ENCODE measurements at regions not wholly inside any gene's neighbourhood (a gene's known extent, or its start where the extent isn't known, plus 50 kb on each side); places are given as distances from the start of the nearest gene placed in this dataset.

DNA sequence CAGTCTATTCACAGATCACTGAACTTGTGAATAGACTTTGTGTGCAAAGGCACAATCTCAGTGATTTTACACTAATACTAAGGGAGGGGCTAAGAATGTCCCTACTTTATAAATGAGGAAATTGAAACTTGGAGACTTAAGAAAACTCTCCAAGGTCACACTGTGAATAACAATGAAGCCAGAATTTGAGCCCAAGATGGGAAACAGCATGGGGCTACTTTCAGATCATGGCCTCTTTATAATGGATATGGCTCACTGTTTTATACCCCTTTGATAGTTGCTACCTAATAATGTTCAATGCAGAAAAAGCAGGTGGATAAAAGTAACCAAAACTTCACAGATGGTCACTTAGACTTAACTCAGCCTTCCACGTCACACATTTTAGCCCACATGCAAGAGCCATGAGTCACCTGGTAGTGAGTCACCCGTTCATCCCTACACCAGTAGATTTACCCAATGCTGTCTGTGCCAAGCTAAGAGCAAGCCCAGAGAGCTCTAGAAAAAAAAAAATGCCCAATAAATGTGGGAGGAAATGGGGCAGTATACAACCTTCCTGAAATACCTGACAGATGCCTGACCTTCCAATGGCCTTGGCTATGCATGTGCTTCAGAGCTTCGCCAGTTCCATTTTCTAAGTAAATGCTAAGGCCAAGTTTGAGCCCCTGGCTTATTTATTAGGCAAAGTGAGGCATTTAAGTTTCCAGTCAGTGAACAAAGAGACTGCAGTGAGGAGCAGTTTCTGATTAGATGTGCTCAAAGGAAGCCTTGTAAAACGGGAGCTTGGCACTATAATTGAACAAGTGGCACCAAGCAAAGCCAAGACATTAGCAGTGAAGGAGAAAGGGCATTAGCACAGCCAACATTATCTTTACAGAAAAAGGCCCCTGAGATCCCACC is 219.7 kb downstream of the TMEM114 start:
- TF ChIP-seq POLR2A (IDR thresholded peaks at IDR 0.05; ENCODE audit: low read depth, low read length) = no peak
- TF ChIP-seq TAF1 (IDR thresholded peaks at IDR 0.05; ENCODE audit: low read depth, low read length) = no peak
- no peak for TF ChIP-seq POLR2AphosphoS5 (IDR thresholded peaks at IDR 0.05; ENCODE audit: low read depth, low read length)
- no peak for TF ChIP-seq POU2F2 (IDR thresholded peaks at IDR 0.05; ENCODE audit: low read depth, low read length)
- no peak for TF ChIP-seq SPI1 (IDR thresholded peaks at IDR 0.05; ENCODE audit: low read depth, low read length)

All from GM12891 (cell line).